ENCODE measurements at regions not wholly inside any gene's neighbourhood (a gene's known extent, or its start where the extent isn't known, plus 50 kb on each side); places are given as distances from the start of the nearest gene placed in this dataset.

DNA sequence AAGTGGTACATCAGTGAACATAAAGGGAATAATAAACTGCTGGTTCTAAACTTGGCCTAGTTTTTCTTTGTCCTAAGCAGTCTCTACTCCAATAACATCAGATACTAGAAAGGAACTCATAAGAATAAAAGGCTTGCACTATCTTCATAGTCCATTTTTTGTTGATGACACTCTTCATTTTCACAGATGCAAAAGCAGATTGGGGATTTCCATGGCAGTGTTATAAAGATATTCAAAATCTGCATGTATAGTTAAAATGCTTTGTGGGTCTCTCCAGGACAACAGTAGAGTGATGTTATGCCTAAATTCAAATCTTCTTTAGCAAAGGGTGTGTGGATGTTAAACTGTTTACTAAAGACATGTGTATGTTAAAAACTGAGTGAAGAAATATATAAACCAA, 745.8 kb downstream of the TRHDE start:
- no peaks in the 10 kb centered on the region for H3K4me1 ChIP-seq
- no peak overlapping the region for H3K4me3 ChIP-seq
- H3K36me3 ChIP-seq = no peaks in the 10 kb centered on the region
- peaks cover 0 to 4% (median 0%) of the 10 kb centered on the region in 4 donors for H3K9me3 ChIP-seq
- no peak for DNase-seq
- H3K27ac ChIP-seq = no peak overlapping the region
- intact Hi-C loops (cut with DNase I; ENCODE audit: low total_unique reads) = no loop called here
- H3K27me3 ChIP-seq = no peaks in the 10 kb centered on the region
- TF ChIP-seq, protein P1, sequence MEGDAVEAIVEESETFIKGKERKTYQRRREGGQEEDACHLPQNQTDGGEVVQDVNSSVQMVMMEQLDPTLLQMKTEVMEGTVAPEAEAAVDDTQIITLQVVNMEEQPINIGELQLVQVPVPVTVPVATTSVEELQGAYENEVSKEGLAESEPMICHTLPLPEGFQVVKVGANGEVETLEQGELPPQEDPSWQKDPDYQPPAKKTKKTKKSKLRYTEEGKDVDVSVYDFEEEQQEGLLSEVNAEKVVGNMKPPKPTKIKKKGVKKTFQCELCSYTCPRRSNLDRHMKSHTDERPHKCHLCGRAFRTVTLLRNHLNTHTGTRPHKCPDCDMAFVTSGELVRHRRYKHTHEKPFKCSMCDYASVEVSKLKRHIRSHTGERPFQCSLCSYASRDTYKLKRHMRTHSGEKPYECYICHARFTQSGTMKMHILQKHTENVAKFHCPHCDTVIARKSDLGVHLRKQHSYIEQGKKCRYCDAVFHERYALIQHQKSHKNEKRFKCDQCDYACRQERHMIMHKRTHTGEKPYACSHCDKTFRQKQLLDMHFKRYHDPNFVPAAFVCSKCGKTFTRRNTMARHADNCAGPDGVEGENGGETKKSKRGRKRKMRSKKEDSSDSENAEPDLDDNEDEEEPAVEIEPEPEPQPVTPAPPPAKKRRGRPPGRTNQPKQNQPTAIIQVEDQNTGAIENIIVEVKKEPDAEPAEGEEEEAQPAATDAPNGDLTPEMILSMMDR (IDR thresholded peaks at IDR 0.05) = no peak
- TF ChIP-seq POLR2AphosphoS5 (IDR thresholded peaks at IDR 0.05) (no peak), POLR2A (IDR thresholded peaks at IDR 0.05) (no peak), EP300 (IDR thresholded peaks at IDR 0.05) (no peak)

GRCh38 chr12:73053893-73054292, 781.7 kb downstream of the TRHDE start:
- WGBS, 5 donors = 29 to 69% (median 38%) methylated on average over 1 of the region's 1 CpG
- TF ChIP-seq, protein P1 (IDR thresholded peaks at IDR 0.05) = no peak
- TF ChIP-seq POLR2A (IDR thresholded peaks at IDR 0.05) (no peak), EP300 (IDR thresholded peaks at IDR 0.05) (no peak), POLR2AphosphoS5 (IDR thresholded peaks at IDR 0.05) (no peak)
- peaks cover 0 to 7% (median 0%) of the 10 kb centered on the region in 4 donors for H3K9me3 ChIP-seq
- no peak overlapping the region for H3K4me3 ChIP-seq
- intact Hi-C loops (cut with DNase I; ENCODE audit: low total_unique reads) = no loop called here
- no peaks in the 10 kb centered on the region for H3K36me3 ChIP-seq
- H3K27ac ChIP-seq = no peak overlapping the region
- H3K27me3 ChIP-seq = no peaks in the 10 kb centered on the region
- no peak for DNase-seq
- H3K4me1 ChIP-seq = no peaks in the 10 kb centered on the region

DNA sequence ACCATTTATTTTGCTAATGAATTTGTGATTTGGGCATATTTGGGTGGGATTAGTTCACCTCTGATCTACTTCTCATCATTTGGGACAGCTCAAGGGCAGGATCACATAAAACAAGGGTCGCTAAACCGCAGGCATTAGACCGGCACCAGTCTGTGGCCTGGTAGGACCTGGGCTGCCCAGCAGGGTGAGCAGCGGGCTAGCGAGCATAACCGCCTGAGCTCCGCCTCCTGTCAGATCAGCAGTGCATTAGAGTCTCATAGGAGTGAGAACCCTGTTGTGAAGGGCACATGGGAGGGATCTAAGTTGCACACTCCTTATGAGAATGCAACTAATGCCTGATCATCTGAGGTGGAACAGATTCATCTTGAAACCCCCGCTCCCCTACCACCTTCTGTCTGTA, 785.3 kb downstream of the TRHDE start:
- WGBS, 5 donors = 92 to 97% (median 94%) methylated on average over 8 of the region's 8 CpGs
- H3K27ac ChIP-seq = no peak overlapping the region
- TF ChIP-seq, protein P1 (IDR thresholded peaks at IDR 0.05) = no peak
- no peak for DNase-seq
- H3K4me3 ChIP-seq = no peak overlapping the region
- intact Hi-C loops (cut with DNase I; ENCODE audit: low total_unique reads) = no loop called here
- H3K27me3 ChIP-seq = no peaks in the 10 kb centered on the region
- peaks cover 0 to 20% (median 0%) of the 10 kb centered on the region in 4 donors for H3K9me3 ChIP-seq
- no peaks in the 10 kb centered on the region for H3K36me3 ChIP-seq
- H3K4me1 ChIP-seq = no peaks in the 10 kb centered on the region

DNA sequence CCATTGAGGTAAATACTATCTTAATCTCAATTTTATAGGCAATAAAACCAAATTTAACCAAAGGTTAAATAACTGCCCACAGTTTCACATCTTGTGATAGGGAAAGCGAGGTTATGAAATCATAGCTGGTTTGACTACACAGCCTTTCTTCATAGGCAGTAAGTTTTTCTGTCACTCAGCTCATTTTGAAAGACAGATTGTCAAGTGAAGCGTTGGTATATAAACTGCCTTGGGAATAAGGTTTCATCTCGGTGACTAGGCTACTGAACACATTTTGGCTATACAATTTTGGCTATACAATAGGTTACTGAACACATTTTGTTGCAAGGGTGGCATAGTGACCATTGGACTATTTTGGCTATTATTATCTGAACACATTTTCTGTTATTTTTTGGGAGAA, 793.7 kb downstream of the TRHDE start:
- intact Hi-C loops (cut with DNase I; ENCODE audit: low total_unique reads) = no loop called here
- H3K4me3 ChIP-seq = no peak overlapping the region
- 84 to 91% (median 88%) methylated on average over 3 of the region's 3 CpGs for WGBS, 5 donors

More for the DNA sequence above, 793.7 kb downstream of the TRHDE start:
- DNase-seq = no peak
- H3K4me1 ChIP-seq = no peaks in the 10 kb centered on the region
- no peaks in the 10 kb centered on the region for H3K27me3 ChIP-seq
- no peak for TF ChIP-seq POLR2A (IDR thresholded peaks at IDR 0.05)
- no peak for TF ChIP-seq EP300 (IDR thresholded peaks at IDR 0.05)
- TF ChIP-seq, protein P1 (IDR thresholded peaks at IDR 0.05) = no peak
- peaks cover 0 to 2% (median 0%) of the 10 kb centered on the region in 4 donors for H3K9me3 ChIP-seq
- no peak overlapping the region for H3K27ac ChIP-seq
- no peaks in the 10 kb centered on the region for H3K36me3 ChIP-seq
